Spinal cord (tissue), 9 donors: ENCODE measurements at regions not wholly inside any gene's neighbourhood (a gene's known extent, or its start where the extent isn't known, plus 50 kb on each side); places are given as distances from the start of the nearest gene placed in this dataset.
"Not testable (repeated sequence)": the region's sequence is repeated elsewhere in the genome, so short reads cannot be mapped to it uniquely, and the experiment has no call there.

Experiments
- DNase-seq, 6 donors: peaks; one replicate each; pipeline versions ENCODE4 v3.0.0 to v3.0.0-alpha.2; 2013 to 2015; ENCODE audit warnings: low spot score in 6 of 6, low read depth in 4 of 6
- H3K27ac ChIP-seq: one replicate; pipeline ENCODE4 v1.5.1; 2013; ENCODE audit warnings: low read depth, low read length, control low read depth
- H3K27me3 ChIP-seq: one replicate; pipeline ENCODE4 v1.6.1; 2013; ENCODE audit warnings: low read length; ENCODE audit not compliant: control insufficient read depth, insufficient read depth
- H3K36me3 ChIP-seq: one replicate; pipeline ENCODE4 v1.6.1; 2013; ENCODE audit warnings: low read length; ENCODE audit not compliant: control insufficient read depth, insufficient read depth
- H3K4me1 ChIP-seq: one replicate; pipeline ENCODE4 v1.6.1; 2013; ENCODE audit warnings: low read length; ENCODE audit not compliant: control insufficient read depth, insufficient read depth
- H3K4me3 ChIP-seq: one replicate; pipeline ENCODE4 v1.5.1; 2013; ENCODE audit warnings: low read depth, low read length, control low read depth
- H3K9me3 ChIP-seq: one replicate; pipeline ENCODE4 v1.6.1; 2013; ENCODE audit warnings: low read length; ENCODE audit not compliant: control insufficient read depth, insufficient read depth
- WGBS: methylation state at CpG from one replicate; pipeline ENCODE4 v1.1.5; 2013; ENCODE audit warnings: missing lambda C conversion rate; ENCODE audit not compliant: insufficient coverage; 5-methylcytosine and 5-hydroxymethylcytosine counted together
- donor health status: healthy.

GRCh38 chr10:128178302-128178958 is 52.2 kb upstream of the MKI67 start:
- DNase-seq, result peak in 1 of 6 donors; percentile 76
- H3K4me3 ChIP-seq, result no peak overlapping the region
- no peaks in the 10 kb centered on the region for H3K4me1 ChIP-seq
- no peaks in the 10 kb centered on the region for H3K36me3 ChIP-seq
- H3K27ac ChIP-seq, result no peak overlapping the region
- H3K9me3 ChIP-seq, result peaks cover 2% of the 10 kb centered on the region
- WGBS, result 45% methylated on average over 4 of the region's 7 CpGs
- no peaks in the 10 kb centered on the region for H3K27me3 ChIP-seq

DNA sequence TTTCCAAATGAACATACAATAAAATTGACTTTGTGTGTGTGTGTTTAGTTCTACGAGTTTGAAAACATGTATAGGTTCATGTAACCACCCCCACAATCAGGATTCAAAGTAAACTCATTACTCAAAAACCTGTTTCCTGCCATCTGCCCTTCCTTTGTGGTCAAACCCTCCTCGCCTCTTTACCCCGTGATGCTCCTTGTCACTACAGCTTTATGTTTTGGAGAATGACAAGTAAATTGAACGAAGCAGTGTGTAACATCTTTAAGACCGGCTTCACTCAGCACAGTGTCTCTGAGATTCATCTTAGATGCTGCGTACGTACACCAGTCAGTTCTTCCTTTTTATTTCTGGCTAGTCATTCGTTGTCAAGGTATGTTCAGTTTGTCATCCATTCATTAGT is 54.6 kb upstream of the MKI67 start:
- DNase-seq, result no peak
- H3K27ac ChIP-seq, result no peak overlapping the region
- WGBS, result 55% methylated on average over 2 of the region's 8 CpGs
- no peaks in the 10 kb centered on the region for H3K36me3 ChIP-seq
- no peaks in the 10 kb centered on the region for H3K27me3 ChIP-seq
- no peaks in the 10 kb centered on the region for H3K4me1 ChIP-seq
- no peaks in the 10 kb centered on the region for H3K9me3 ChIP-seq
- no peak overlapping the region for H3K4me3 ChIP-seq

- H3K4me1 ChIP-seq, result peaks cover 3% of the 10 kb centered on the region
- DNase-seq, result no peak
- H3K4me3 ChIP-seq, result no peak overlapping the region
- no peaks in the 10 kb centered on the region for H3K27me3 ChIP-seq
- no peaks in the 10 kb centered on the region for H3K36me3 ChIP-seq
- no peaks in the 10 kb centered on the region for H3K9me3 ChIP-seq
- no CpG with 5 or more reads among the region's 1 CpG for WGBS
- no peak overlapping the region for H3K27ac ChIP-seq
These were observed 59.4 kb upstream of the MKI67 start for GRCh38 chr10:128185627-128186026.

GRCh38 chr10:128186959-128187787 is 61.0 kb upstream of the MKI67 start:
- Histone ChIP-seq H3K4me1 (peaks cover 3% of the 10 kb centered on the region), H3K27ac (no peak overlapping the region), H3K4me3 (no peak overlapping the region), H3K27me3 (no peaks in the 10 kb centered on the region), H3K9me3 (no peaks in the 10 kb centered on the region), H3K36me3 (no peaks in the 10 kb centered on the region)
- WGBS, result 51% methylated on average over 13 of the region's 17 CpGs
- DNase-seq, result peak in 2 of 6 donors; percentile 22 to 31

- WGBS, result no CpG with 5 or more reads among the region's 4 CpGs
- DNase-seq, result no peak
- Histone ChIP-seq H3K36me3 (no peaks in the 10 kb centered on the region), H3K4me3 (no peak overlapping the region), H3K27ac (no peak overlapping the region), H3K27me3 (no peaks in the 10 kb centered on the region), H3K4me1 (peaks cover 3% of the 10 kb centered on the region), H3K9me3 (no peaks in the 10 kb centered on the region)
These were observed 61.6 kb upstream of the MKI67 start for GRCh38 chr10:128187788-128188185.

DNA sequence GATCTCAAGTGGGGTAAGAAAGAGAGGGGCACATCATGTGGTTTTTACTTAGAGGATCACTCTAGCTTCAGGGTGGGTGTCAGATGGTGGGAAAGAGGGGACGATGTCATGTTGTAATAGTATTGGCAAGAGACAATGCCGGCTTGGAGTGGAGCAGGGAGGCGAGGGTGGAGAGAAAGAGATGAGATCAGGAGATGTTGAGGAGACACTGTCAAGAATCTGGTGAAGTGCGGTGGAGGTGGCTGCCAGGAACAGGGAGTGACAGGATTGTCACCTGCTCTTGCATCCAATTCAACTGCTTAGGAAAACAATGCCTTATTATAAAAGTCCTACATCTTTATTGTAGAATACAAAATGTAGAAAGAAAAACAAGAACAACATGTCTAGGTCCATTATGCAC is 63.0 kb upstream of the MKI67 start:
- 92% methylated on average over 3 of the region's 4 CpGs for WGBS
- Histone ChIP-seq H3K36me3 (no peaks in the 10 kb centered on the region), H3K9me3 (no peaks in the 10 kb centered on the region), H3K27ac (no peak overlapping the region), H3K27me3 (no peaks in the 10 kb centered on the region), H3K4me3 (no peak overlapping the region), H3K4me1 (peaks cover 3% of the 10 kb centered on the region)
- DNase-seq, result no peak

DNA sequence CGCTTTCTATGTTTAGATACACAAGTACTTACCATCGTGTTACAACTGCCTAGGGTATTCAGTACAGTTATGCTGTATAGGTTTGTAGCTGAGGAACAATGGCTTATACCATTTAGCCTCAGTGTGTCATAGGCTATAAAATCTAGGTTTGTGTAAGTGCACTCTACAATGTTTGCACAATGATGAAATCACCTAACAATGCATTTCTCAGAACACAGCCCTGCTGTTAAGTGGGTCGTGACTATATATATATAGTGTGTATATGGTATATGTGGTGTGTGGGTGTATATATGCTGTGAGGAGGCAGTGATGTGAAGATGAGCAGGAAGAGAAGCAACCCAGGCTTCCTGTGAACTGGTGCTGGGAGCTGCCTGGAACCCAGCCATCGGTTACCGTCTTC is 65.6 kb upstream of the MKI67 start:
- 88% methylated on average over 2 of the region's 5 CpGs for WGBS
- DNase-seq, result no peak
- Histone ChIP-seq H3K4me1 (peaks cover 3% of the 10 kb centered on the region), H3K4me3 (no peak overlapping the region), H3K36me3 (no peaks in the 10 kb centered on the region), H3K27ac (no peak overlapping the region), H3K27me3 (no peaks in the 10 kb centered on the region), H3K9me3 (no peaks in the 10 kb centered on the region)

GRCh38 chr10:128201826-128202225 is 75.6 kb upstream of the MKI67 start:
- H3K36me3 ChIP-seq, H3K27me3 ChIP-seq, H3K4me1 ChIP-seq, H3K4me3 ChIP-seq, H3K9me3 ChIP-seq, DNase-seq, H3K27ac ChIP-seq: not testable (repeated sequence)
- 62% methylated on average over 1 of the region's 2 CpGs for WGBS

- Histone ChIP-seq H3K4me3 (no peak overlapping the region), H3K27ac (no peak overlapping the region), H3K36me3 (no peaks in the 10 kb centered on the region), H3K27me3 (no peaks in the 10 kb centered on the region), H3K4me1 (no peaks in the 10 kb centered on the region), H3K9me3 (no peaks in the 10 kb centered on the region)
- DNase-seq, result no peak
These were observed 76.8 kb upstream of the MKI67 start for GRCh38 chr10:128203028-128203427.

DNA sequence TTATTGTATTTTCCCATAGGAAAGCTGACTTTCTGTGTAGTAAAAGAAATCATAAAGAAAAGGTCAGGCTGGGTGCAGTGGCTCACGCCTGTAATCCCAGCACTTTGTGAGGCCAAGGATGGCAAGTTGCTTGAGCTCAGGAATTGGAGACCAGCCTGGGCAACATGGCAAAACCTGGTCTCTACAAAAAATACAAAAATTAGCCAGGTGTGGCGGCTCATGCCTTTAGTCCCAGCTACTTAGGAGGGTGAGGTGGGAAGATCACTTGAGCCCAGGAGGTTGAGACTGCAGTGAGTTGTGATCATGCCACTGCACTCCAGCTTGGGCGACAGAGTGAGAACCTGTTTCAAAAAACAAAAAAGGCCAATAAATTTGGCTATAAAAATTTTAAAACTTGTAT is 79.4 kb upstream of the MKI67 start:
- WGBS, result 72% methylated on average over 2 of the region's 3 CpGs
- DNase-seq, H3K36me3 ChIP-seq, H3K4me3 ChIP-seq, H3K27ac ChIP-seq, H3K4me1 ChIP-seq, H3K9me3 ChIP-seq, H3K27me3 ChIP-seq: not testable (repeated sequence)
